Erythroblast (primary cell): ENCODE measurements at regions not wholly inside any gene's neighbourhood (a gene's known extent, or its start where the extent isn't known, plus 50 kb on each side); places are given as distances from the start of the nearest gene placed in this dataset.

Source experiments
- GATA1 ChIP-seq: IDR thresholded peaks from 2 replicates; pipeline ENCODE4 v1.6.1; 2011; ENCODE audit warnings: low read depth, mild to moderate bottlenecking, control low read depth, low read length, moderate library complexity
- POLR2A ChIP-seq: IDR thresholded peaks from 2 replicates; pipeline ENCODE4 v1.6.1; 2011; ENCODE audit warnings: mild to moderate bottlenecking, low read length

DNA sequence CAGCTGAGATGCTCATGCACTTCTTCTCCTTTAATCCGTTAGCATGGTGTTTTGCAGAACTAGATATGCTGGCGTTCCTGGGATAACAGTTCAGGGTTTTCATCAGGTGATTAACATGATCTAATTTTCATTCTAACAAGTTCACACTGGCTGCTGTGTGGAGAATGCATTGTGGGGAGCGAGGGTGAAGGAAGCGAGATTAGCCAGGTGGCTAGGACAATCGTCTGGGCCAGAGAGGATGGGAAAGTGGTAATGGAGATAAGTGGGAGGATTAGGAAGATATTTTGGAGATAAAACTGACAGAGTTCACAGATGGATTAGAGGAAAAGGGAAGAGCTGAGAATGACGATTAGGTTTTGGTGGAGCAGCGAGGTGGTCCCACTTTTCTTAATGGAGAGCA, 138.1 kb upstream of the MAGI3 start:
- TF ChIP-seq POLR2A (no peak), GATA1 (no peak)
